T-cell (primary cell): ENCODE measurements at regions not wholly inside any gene's neighbourhood (a gene's known extent, or its start where the extent isn't known, plus 50 kb on each side); places are given as distances from the start of the nearest gene placed in this dataset.

Experiments
- ATAC-seq, 4 experiments: fragments of 200-7000 bp in 3 of 4; fragments of 150-1000 bp in 1 of 4; cut with Tn5 transposase; replicated peaks in 1 of 4; 1 replicate in 3 of 4; 2 replicates in 1 of 4; pipeline ENCODE4 v1.10.0; 2021; ENCODE audit warnings: moderate library complexity in 3 of 4, mild to moderate bottlenecking in 2 of 4, moderate number of reproducible peaks in 1 of 4
- CTCF ChIA-PET, 2 donors: fragments of 300-600 bp; sonication (Branson Sonifier 250); formaldehyde crosslinking; loops; one replicate each; lab custom pipeline; 2022; ENCODE audit warnings: antibody characterized with exemption in 2 of 2; lab: Charles Lee
- POLR2A ChIA-PET, 2 donors: fragments of 300-600 bp; sonication (Branson Sonifier 250); formaldehyde crosslinking; loops; one replicate each; lab custom pipeline; 2022; ENCODE audit warnings: antibody characterized with exemption in 2 of 2; lab: Charles Lee
- DNase-seq, 35 experiments: peaks; one replicate each; pipeline versions ENCODE4 v3.0.0 to v3.0.0-alpha.2; 2013 to 2023
- H3K27ac ChIP-seq: one replicate; pipeline ENCODE4 v1.5.1; 2013; ENCODE audit warnings: low read length
- H3K27me3 ChIP-seq, 2 experiments: replicated peaks in 1 of 2; 1 replicate in 1 of 2; 2 replicates in 1 of 2; pipeline versions ENCODE4 v1.6.1 to v1.7.0; 2013; ENCODE audit warnings: low read length in 1 of 2, mixed read lengths in 1 of 2; ENCODE audit not compliant: control insufficient read depth in 2 of 2, insufficient read depth in 2 of 2; ENCODE audit errors: extremely low read depth in 1 of 2
- H3K36me3 ChIP-seq, 2 donors: 1 replicate in 1 of 2; 2 replicates in 1 of 2; pipeline versions ENCODE4 v1.6.1 to v1.7.0; 2013; ENCODE audit warnings: low read length in 1 of 2; ENCODE audit not compliant: control insufficient read depth in 2 of 2, insufficient read depth in 1 of 2; ENCODE audit errors: extremely low read depth in 1 of 2
- H3K4me1 ChIP-seq, 2 experiments: 1 replicate in 1 of 2; 2 replicates in 1 of 2; pipeline versions ENCODE4 v1.6.1 to v1.7.0; 2013; ENCODE audit warnings: low read length in 2 of 2, mixed read lengths in 1 of 2; ENCODE audit not compliant: insufficient read depth in 2 of 2, control insufficient read depth in 1 of 2; ENCODE audit errors: extremely low read depth in 1 of 2
- H3K4me3 ChIP-seq, 2 donors: 1 replicate in 1 of 2; 2 replicates in 1 of 2; pipeline versions ENCODE4 v1.5.1 to v1.7.0; 2013; ENCODE audit warnings: mild to moderate bottlenecking in 2 of 2, low read length in 1 of 2, moderate library complexity in 1 of 2; ENCODE audit not compliant: control insufficient read depth in 1 of 2; ENCODE audit errors: extremely low read depth in 1 of 2
- H3K9me3 ChIP-seq: 2 replicates; pipeline ENCODE4 v1.7.0; 2013
- H3K27ac Mint-ChIP-seq, 2 donors: one replicate each; pipeline ENCODE4 v1.8.0; 2020 to 2021; ENCODE audit warnings: mild to moderate bottlenecking in 2 of 2, mixed read lengths in 2 of 2
- H3K27me3 Mint-ChIP-seq, 2 donors: one replicate each; pipeline ENCODE4 v1.8.0; 2021 to 2022; ENCODE audit warnings: mixed read lengths in 2 of 2
- H3K36me3 Mint-ChIP-seq: one replicate; pipeline ENCODE4 v1.8.0; 2021; ENCODE audit warnings: mixed read lengths
- H3K4me1 Mint-ChIP-seq, 3 donors: one replicate each; pipeline ENCODE4 v1.8.0; 2020 to 2022; ENCODE audit warnings: mixed read lengths in 3 of 3, mild to moderate bottlenecking in 1 of 3
- H3K4me3 Mint-ChIP-seq, 3 donors: one replicate each; pipeline ENCODE4 v1.8.0; 2020 to 2022; ENCODE audit warnings: mild to moderate bottlenecking in 3 of 3, mixed read lengths in 3 of 3, moderate library complexity in 3 of 3
- H3K9me3 Mint-ChIP-seq, 3 donors: one replicate each; pipeline ENCODE4 v1.8.0; 2020 to 2022; ENCODE audit warnings: mixed read lengths in 3 of 3
- WGBS: methylation state at CpG from one replicate; pipeline ENCODE4 v1.1.5; 2013; ENCODE audit warnings: missing lambda C conversion rate; ENCODE audit not compliant: insufficient coverage; 5-methylcytosine and 5-hydroxymethylcytosine counted together

DNA sequence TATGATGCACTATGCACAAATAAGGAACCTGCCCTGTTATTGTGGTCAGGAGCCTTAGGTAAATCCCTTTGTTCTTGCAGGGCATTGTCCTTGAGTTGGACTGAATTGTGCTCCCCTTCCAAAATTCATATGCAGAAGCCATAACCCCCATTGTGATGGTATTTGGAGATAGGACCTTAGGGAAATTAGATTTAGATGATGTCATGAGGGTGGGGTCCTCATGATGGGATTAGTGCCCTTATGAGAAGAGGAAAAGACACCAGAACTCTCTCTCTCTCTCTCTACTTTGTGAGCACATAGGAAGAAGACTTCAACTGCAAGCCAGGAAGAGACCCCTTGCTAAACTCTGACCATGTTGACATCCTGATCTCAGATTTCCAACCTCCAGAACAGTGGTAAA, 268.0 kb downstream of the LRFN2 start:
- Histone ChIP-seq H3K4me1 (no peaks in the 10 kb centered on the region), H3K4me3 (no peak overlapping the region), H3K9me3 (no peaks in the 10 kb centered on the region), H3K27ac (no peak overlapping the region), H3K27me3 (peaks cover 0 to 19% of the 10 kb centered on the region in 2 experiments), H3K36me3 (no peaks in the 10 kb centered on the region)
- no peak overlapping the region for H3K4me3 Mint-ChIP-seq
- ATAC-seq = no peak
- no peak overlapping the region for H3K27ac Mint-ChIP-seq
- no peak for DNase-seq
- peaks cover 0 to 4% (median 0%) of the 10 kb centered on the region in 3 donors for H3K4me1 Mint-ChIP-seq
- H3K27me3 Mint-ChIP-seq = peaks cover 16 to 23% of the 10 kb centered on the region in 2 donors
- H3K36me3 Mint-ChIP-seq = no peaks in the 10 kb centered on the region
- POLR2A ChIA-PET = no interaction called here
- peaks cover 0 to 7% (median 4%) of the 10 kb centered on the region in 3 donors for H3K9me3 Mint-ChIP-seq
- CTCF ChIA-PET = no interaction called here

DNA sequence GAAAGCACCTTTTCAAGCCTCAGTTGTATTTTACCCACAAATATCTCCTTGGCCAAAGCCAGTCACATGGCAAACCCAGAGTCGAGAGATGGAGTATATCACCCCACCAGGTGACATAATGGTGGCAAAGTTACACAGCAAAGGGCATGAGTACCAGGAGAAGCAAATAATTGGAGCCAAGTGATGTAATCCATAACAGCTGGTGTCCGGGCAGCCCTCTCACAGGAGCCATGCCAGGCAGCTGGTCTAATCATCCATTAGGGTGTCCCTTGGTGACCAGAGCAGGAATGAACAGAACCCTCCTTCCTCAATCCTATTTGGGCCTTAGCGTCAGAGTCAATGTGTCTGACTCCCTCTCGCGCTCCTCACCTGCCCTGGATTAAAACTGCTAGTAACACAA, 272.1 kb downstream of the LRFN2 start:
- no peak for ATAC-seq

GRCh38 chr6:40313582-40313981, 273.6 kb downstream of the LRFN2 start:
- Histone ChIP-seq H3K4me3 (no peak overlapping the region), H3K9me3 (no peaks in the 10 kb centered on the region), H3K4me1 (peaks cover 0 to 2% of the 10 kb centered on the region in 2 experiments), H3K36me3 (no peaks in the 10 kb centered on the region), H3K27me3 (peaks cover 0 to 12% of the 10 kb centered on the region in 2 experiments), H3K27ac (no peak overlapping the region)
- no peak for DNase-seq
- no peak for ATAC-seq
- ChIA-PET CTCF (no interaction called here), POLR2A (no interaction called here)
- Mint-ChIP-seq H3K4me1 (peaks cover 1 to 4% (median 1%) of the 10 kb centered on the region in 3 donors), H3K36me3 (no peaks in the 10 kb centered on the region), H3K27me3 (peaks cover 18 to 27% of the 10 kb centered on the region in 2 donors), H3K27ac (no peak overlapping the region), H3K9me3 (no peaks in the 10 kb centered on the region), H3K4me3 (no peak overlapping the region)

More for the DNA sequence above, 272.1 kb downstream of the LRFN2 start:
- H3K4me1 ChIP-seq = no peaks in the 10 kb centered on the region
- Mint-ChIP-seq H3K4me1 (peaks cover 0 to 4% (median 0%) of the 10 kb centered on the region in 3 donors), H3K36me3 (no peaks in the 10 kb centered on the region), H3K27ac (no peak overlapping the region), H3K27me3 (peaks cover 12 to 18% of the 10 kb centered on the region in 2 donors), H3K4me3 (peak overlapping the region in 1 of 3 donors; percentile 22), H3K9me3 (peaks cover 0 to 7% (median 4%) of the 10 kb centered on the region in 3 donors)
- H3K27me3 ChIP-seq = peaks cover 0 to 7% of the 10 kb centered on the region in 2 experiments
- no peak overlapping the region for H3K27ac ChIP-seq
- no peak overlapping the region for H3K4me3 ChIP-seq
- no peaks in the 10 kb centered on the region for H3K9me3 ChIP-seq
- CTCF ChIA-PET = no interaction called here
- WGBS = 96% methylated on average over 3 of the region's 5 CpGs
- no peak for DNase-seq
- POLR2A ChIA-PET = no interaction called here
- no peaks in the 10 kb centered on the region for H3K36me3 ChIP-seq

- Histone ChIP-seq H3K27ac (no peak overlapping the region), H3K36me3 (no peaks in the 10 kb centered on the region), H3K9me3 (no peaks in the 10 kb centered on the region), H3K27me3 (peaks cover 0 to 18% of the 10 kb centered on the region in 2 experiments), H3K4me1 (peaks cover 0 to 4% of the 10 kb centered on the region in 2 experiments), H3K4me3 (no peak overlapping the region)
- Mint-ChIP-seq H3K27ac (no peak overlapping the region), H3K4me1 (peaks cover 3 to 4% (median 3%) of the 10 kb centered on the region in 3 donors), H3K9me3 (no peaks in the 10 kb centered on the region), H3K36me3 (no peaks in the 10 kb centered on the region), H3K4me3 (no peak overlapping the region), H3K27me3 (peaks cover 25 to 30% of the 10 kb centered on the region in 2 donors)
- POLR2A ChIA-PET = no interaction called here
- CTCF ChIA-PET = interaction anchor here in 1 of 2 donors (0.5 kb wide), 1 partner anchor 87 kb away, joined by 3 read pairs; no protein-coding TSS in a partner anchor
- ATAC-seq = no peak
- DNase-seq = no peak
- 84% methylated on average over 4 of the region's 5 CpGs for WGBS
These were observed 274.8 kb downstream of the LRFN2 start for GRCh38 chr6:40312213-40313015.

- Mint-ChIP-seq H3K27ac (no peak overlapping the region), H3K27me3 (peaks cover 42 to 48% of the 10 kb centered on the region in 2 donors), H3K4me3 (no peak overlapping the region)
These were observed 278.4 kb downstream of the LRFN2 start for GRCh38 chr6:40308533-40309306.

GRCh38 chr6:40307712-40308111, 279.5 kb downstream of the LRFN2 start:
- no peak overlapping the region for H3K27ac ChIP-seq
- ChIA-PET CTCF (no interaction called here), POLR2A (no interaction called here)
- Mint-ChIP-seq H3K27me3 (peaks cover 42 to 44% of the 10 kb centered on the region in 2 donors), H3K4me3 (no peak overlapping the region), H3K36me3 (no peaks in the 10 kb centered on the region), H3K9me3 (peaks cover 6 to 10% (median 8%) of the 10 kb centered on the region in 3 donors), H3K27ac (no peak overlapping the region), H3K4me1 (peaks cover 0 to 3% (median 3%) of the 10 kb centered on the region in 3 donors)
- H3K4me1 ChIP-seq = peaks cover 0 to 4% of the 10 kb centered on the region in 2 experiments
- no peak overlapping the region for H3K4me3 ChIP-seq
- ATAC-seq = no peak
- WGBS = 33% methylated on average over 3 of the region's 5 CpGs
- no peak for DNase-seq
- H3K27me3 ChIP-seq = peaks cover 0 to 24% of the 10 kb centered on the region in 2 experiments
- no peaks in the 10 kb centered on the region for H3K9me3 ChIP-seq
- no peaks in the 10 kb centered on the region for H3K36me3 ChIP-seq

More at GRCh38 chr6:40308533-40309306, 278.4 kb downstream of the LRFN2 start:
- peaks cover 0 to 3% (median 3%) of the 10 kb centered on the region in 3 donors for H3K4me1 Mint-ChIP-seq
- ChIA-PET POLR2A (no interaction called here), CTCF (no interaction called here)
- ATAC-seq = peak in 1 of 4 experiments; percentile 41
- H3K4me3 ChIP-seq = no peak overlapping the region
- peak in 25 of 35 experiments; percentile 6 to 57 (median 32) for DNase-seq
- H3K27ac ChIP-seq = no peak overlapping the region
- H3K9me3 ChIP-seq = no peaks in the 10 kb centered on the region
- H3K4me1 ChIP-seq = peaks cover 0 to 4% of the 10 kb centered on the region in 2 experiments
- no peaks in the 10 kb centered on the region for H3K36me3 ChIP-seq
- H3K9me3 Mint-ChIP-seq = peaks cover 6 to 10% (median 8%) of the 10 kb centered on the region in 3 donors
- 2% methylated on average over 7 of the region's 12 CpGs for WGBS
- peaks cover 0 to 24% of the 10 kb centered on the region in 2 experiments for H3K27me3 ChIP-seq
- H3K36me3 Mint-ChIP-seq = no peaks in the 10 kb centered on the region
